ENCODE measurements at regions not wholly inside any gene's neighbourhood (a gene's known extent, or its start where the extent isn't known, plus 50 kb on each side); places are given as distances from the start of the nearest gene placed in this dataset.

DNA sequence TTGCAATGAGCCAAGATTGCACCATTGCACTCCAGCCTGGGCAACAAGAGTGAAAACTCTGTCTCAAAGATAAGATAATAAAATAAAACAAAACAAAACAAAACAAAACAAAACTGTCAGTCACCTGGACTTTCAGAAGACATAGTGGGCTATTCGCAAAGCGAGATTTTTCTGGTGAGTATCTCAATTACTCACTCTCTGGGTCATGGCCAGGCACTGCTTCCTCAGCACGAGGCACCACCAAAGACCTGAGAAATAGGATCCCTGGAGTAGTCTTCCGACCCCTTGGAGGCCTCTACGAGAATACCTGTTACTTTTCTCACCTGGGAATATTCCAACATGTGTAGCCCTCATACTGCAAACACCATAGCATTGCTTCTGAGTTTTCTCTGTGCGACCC lies 201.7 kb upstream of the ZNF618 start:
- H3K27me3 Mint-ChIP-seq (ENCODE audit: unreplicated experiment), result peaks cover 5% of the 10 kb centered on the region
- H3K9me3 Mint-ChIP-seq (ENCODE audit: unreplicated experiment), result peaks cover 6% of the 10 kb centered on the region
- no peak for DNase-seq (ENCODE audit: extremely low spot score, unreplicated experiment)
- TF ChIP-seq, protein P1, sequence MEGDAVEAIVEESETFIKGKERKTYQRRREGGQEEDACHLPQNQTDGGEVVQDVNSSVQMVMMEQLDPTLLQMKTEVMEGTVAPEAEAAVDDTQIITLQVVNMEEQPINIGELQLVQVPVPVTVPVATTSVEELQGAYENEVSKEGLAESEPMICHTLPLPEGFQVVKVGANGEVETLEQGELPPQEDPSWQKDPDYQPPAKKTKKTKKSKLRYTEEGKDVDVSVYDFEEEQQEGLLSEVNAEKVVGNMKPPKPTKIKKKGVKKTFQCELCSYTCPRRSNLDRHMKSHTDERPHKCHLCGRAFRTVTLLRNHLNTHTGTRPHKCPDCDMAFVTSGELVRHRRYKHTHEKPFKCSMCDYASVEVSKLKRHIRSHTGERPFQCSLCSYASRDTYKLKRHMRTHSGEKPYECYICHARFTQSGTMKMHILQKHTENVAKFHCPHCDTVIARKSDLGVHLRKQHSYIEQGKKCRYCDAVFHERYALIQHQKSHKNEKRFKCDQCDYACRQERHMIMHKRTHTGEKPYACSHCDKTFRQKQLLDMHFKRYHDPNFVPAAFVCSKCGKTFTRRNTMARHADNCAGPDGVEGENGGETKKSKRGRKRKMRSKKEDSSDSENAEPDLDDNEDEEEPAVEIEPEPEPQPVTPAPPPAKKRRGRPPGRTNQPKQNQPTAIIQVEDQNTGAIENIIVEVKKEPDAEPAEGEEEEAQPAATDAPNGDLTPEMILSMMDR (IDR thresholded peaks at IDR 0.05), result no peak
- H3K4me1 Mint-ChIP-seq (ENCODE audit: unreplicated experiment), result peaks cover 14% of the 10 kb centered on the region
- no peak overlapping the region for H3K4me3 Mint-ChIP-seq (ENCODE audit: unreplicated experiment)
- H3K27ac Mint-ChIP-seq (ENCODE audit: unreplicated experiment), result no peak overlapping the region
- H3K36me3 Mint-ChIP-seq (ENCODE audit: unreplicated experiment), result no peaks in the 10 kb centered on the region

- no peak for DNase-seq (ENCODE audit: extremely low spot score, unreplicated experiment)
These were observed 200.6 kb upstream of the ZNF618 start for GRCh38 chr9:113675475-113675941.

GRCh38 chr9:113677057-113677456 lies 199.1 kb upstream of the ZNF618 start:
- DNase-seq (ENCODE audit: extremely low spot score, unreplicated experiment), result no peak
- no peak overlapping the region for H3K27ac Mint-ChIP-seq (ENCODE audit: unreplicated experiment)
- H3K36me3 Mint-ChIP-seq (ENCODE audit: unreplicated experiment), result no peaks in the 10 kb centered on the region
- H3K4me1 Mint-ChIP-seq (ENCODE audit: unreplicated experiment), result peaks cover 16% of the 10 kb centered on the region
- H3K4me3 Mint-ChIP-seq (ENCODE audit: unreplicated experiment), result no peak overlapping the region
- no peaks in the 10 kb centered on the region for H3K9me3 Mint-ChIP-seq (ENCODE audit: unreplicated experiment)
- TF ChIP-seq, protein P1 (IDR thresholded peaks at IDR 0.05), result no peak
- peaks cover 15% of the 10 kb centered on the region for H3K27me3 Mint-ChIP-seq (ENCODE audit: unreplicated experiment)

More at GRCh38 chr9:113675475-113675941, 200.6 kb upstream of the ZNF618 start:
- Mint-ChIP-seq H3K36me3 (ENCODE audit: unreplicated experiment) (no peaks in the 10 kb centered on the region), H3K27ac (ENCODE audit: unreplicated experiment) (peak overlapping the region; percentile 47), H3K4me3 (ENCODE audit: unreplicated experiment) (no peak overlapping the region), H3K9me3 (ENCODE audit: unreplicated experiment) (no peaks in the 10 kb centered on the region), H3K27me3 (ENCODE audit: unreplicated experiment) (peaks cover 11% of the 10 kb centered on the region), H3K4me1 (ENCODE audit: unreplicated experiment) (peaks cover 14% of the 10 kb centered on the region)
- TF ChIP-seq, protein P1 (IDR thresholded peaks at IDR 0.05), result no peak

DNA sequence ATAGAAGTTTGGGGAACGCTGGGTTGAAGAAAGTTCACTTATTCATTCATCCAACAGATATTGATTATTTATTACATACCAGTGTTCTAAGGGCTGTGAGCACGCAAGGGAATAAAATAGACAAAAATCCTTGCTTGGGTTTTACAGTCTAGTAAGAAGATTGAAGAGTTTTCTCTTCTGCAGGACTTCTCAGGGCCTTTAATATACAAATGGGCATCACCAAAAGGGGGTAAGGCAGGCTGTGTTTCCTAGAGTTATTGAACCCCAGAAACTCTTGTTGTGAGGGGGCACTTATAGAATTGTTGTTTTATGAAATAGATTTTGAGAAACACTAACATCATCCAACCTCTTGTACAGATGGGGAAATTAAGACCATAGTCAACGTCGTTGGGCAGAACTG lies 198.5 kb upstream of the ZNF618 start:
- TF ChIP-seq, protein P1 (IDR thresholded peaks at IDR 0.05), result no peak
- H3K36me3 Mint-ChIP-seq (ENCODE audit: unreplicated experiment), result no peaks in the 10 kb centered on the region
- H3K4me3 Mint-ChIP-seq (ENCODE audit: unreplicated experiment), result no peak overlapping the region
- H3K27ac Mint-ChIP-seq (ENCODE audit: unreplicated experiment), result no peak overlapping the region
- H3K4me1 Mint-ChIP-seq (ENCODE audit: unreplicated experiment), result peaks cover 22% of the 10 kb centered on the region
- H3K27me3 Mint-ChIP-seq (ENCODE audit: unreplicated experiment), result peaks cover 15% of the 10 kb centered on the region
- no peak for DNase-seq (ENCODE audit: extremely low spot score, unreplicated experiment)
- H3K9me3 Mint-ChIP-seq (ENCODE audit: unreplicated experiment), result no peaks in the 10 kb centered on the region

- Mint-ChIP-seq H3K4me3 (ENCODE audit: unreplicated experiment) (no peak overlapping the region), H3K27ac (ENCODE audit: unreplicated experiment) (no peak overlapping the region), H3K36me3 (ENCODE audit: unreplicated experiment) (no peaks in the 10 kb centered on the region), H3K27me3 (ENCODE audit: unreplicated experiment) (peaks cover 15% of the 10 kb centered on the region), H3K9me3 (ENCODE audit: unreplicated experiment) (no peaks in the 10 kb centered on the region), H3K4me1 (ENCODE audit: unreplicated experiment) (peaks cover 22% of the 10 kb centered on the region)
- DNase-seq (ENCODE audit: extremely low spot score, unreplicated experiment), result no peak
- TF ChIP-seq, protein P1 (IDR thresholded peaks at IDR 0.05), result no peak
These were observed 197.8 kb upstream of the ZNF618 start for GRCh38 chr9:113678119-113678858.
